NOMO-1 (cell line): ENCODE measurements at regions not wholly inside any gene's neighbourhood (a gene's known extent, or its start where the extent isn't known, plus 50 kb on each side); places are given as distances from the start of the nearest gene placed in this dataset.

Experiments used
- DNase-seq, 2 experiments: peaks; one replicate each; lab custom pipeline; 2025; ENCODE audit not compliant: unreplicated experiment in 2 of 2; lab: John Stamatoyannopoulos, UW

GRCh38 chr1:5751163-5751540 lies 241.1 kb downstream of the NPHP4 start:
- no peak for DNase-seq

DNA sequence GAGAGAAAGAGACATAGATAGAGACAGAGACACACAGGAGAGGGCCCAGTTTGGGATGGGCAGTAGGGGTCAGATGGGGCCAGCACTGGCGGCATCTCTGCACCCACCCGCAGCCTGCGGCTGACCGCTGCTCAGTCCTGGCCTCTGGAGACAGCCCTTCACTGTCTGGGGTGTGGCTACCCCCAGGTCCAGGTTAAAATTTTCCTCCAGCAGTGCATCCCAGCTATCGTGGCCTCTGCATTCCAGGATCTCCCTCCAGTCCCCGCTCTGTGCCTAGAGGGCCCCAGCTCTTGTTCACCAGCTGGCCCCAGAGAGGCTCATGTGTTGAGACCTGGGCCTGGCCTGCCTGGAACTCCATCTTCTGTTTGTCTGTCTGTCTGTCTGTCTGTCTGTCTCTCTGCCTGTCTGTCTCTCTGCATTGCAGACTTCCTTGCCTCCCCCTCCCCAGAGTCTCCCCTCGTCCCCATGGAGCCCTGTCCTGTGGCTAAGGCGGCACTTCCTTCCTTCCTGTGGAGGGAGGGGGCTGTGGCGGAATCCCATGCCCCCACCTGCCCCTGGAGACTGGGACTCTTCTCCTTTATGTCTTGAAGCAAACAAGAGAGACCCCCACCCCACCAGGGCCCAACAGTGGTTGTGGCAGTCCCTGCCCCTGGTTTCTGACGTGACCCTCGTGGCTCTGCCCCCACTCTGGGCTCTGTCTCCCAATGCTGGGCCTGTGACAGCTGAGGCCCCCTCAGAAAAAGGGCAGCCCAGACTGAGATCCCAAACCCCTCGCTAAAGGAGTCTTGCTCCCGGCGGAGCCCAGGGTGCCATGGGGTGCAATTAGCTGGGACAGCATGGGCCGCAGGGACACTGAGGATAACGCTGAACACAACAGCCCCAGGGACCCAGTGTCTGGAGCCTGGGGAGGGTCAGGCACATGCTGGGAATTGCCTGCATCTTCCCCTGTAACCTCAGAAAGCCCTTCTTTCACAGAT lies 241.8 kb downstream of the NPHP4 start:
- no peak for DNase-seq

GRCh38 chr1:5748286-5749225 lies 243.7 kb downstream of the NPHP4 start:
- no peak for DNase-seq

- no peak for DNase-seq
These were observed 244.6 kb downstream of the NPHP4 start for GRCh38 chr1:5747426-5748285.

- DNase-seq = no peak
These were observed 245.4 kb downstream of the NPHP4 start for GRCh38 chr1:5746611-5747425.

DNA sequence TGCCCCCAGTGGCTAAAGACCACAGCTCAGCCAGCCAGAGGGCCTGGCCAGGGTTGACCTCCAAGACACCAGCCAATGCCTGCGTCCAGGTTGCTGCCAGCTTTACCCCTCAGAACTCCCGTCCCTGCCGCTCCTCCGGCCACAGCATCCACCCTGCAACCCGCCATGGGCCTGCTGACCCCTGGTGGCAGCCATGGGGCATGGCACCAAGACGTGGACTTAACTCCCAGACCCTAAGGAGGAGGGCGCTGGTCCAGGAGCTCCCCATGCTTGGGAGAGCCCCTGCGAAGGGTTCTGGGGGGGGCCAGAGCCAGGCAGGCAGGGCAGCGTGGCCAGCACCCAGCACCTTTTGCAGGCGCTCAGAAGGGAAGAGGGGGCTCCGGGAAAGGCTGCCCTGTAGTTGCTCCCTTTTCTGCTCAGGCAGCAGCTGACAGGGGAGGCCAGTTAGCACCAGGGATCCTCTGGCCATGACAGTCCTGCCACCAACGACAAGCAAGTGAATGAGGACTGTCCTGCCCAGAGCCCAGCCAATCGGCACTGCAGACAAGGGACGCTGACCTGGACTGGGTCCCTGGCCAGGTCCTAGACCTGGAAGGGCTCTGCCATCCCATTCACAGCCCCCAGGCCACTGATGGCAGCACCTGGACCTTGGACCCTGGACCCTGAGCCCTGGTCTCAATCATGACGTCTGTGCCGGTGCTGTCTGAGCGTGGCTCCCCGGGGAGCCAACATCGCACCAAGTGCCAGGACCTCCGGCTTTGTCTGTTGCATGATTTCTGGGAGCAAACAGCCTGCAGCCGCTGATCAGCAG lies 246.2 kb downstream of the NPHP4 start:
- DNase-seq = peak; percentile 31 to 49

DNA sequence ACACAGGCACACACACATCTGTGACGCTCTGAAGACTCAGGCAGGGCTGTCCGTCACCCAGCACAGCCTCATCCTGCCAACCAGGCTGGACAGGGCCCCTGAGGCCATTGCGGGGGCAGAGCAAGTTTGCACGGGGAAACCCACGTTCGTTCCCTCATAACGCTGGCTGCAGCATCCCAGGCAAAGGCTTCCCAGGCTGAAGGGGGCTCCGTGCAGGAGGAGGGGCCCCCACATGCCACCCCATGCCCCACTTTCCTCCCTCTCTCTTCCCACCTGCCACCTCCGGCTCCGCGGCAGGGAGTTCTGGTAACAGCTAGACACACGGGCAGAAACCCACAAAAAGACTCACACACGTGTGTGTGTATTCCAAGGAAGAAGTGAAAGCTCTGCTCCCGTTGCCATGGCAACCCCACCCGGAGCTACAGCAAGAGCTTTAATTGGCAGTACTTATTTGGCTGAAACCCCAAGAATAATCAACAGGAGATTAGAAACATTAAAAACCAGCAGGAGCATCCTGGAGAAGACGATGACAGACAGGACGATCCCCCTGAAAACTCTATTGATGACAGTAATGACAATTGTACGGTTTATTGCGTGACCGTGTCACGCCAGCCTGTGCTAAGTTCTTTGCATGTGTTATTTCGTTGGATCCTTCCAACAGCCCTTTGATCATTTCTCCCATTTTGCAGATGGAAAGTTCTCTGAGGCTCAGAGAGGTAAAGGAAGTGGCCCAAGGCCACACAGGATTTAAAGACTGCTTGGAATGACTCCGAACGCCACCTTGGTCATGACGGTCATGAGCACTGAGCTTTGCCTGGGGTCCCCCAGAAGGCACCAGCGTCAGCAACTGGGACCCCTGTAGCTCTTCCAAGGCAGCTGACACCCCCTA lies 247.1 kb downstream of the NPHP4 start:
- no peak for DNase-seq

DNA sequence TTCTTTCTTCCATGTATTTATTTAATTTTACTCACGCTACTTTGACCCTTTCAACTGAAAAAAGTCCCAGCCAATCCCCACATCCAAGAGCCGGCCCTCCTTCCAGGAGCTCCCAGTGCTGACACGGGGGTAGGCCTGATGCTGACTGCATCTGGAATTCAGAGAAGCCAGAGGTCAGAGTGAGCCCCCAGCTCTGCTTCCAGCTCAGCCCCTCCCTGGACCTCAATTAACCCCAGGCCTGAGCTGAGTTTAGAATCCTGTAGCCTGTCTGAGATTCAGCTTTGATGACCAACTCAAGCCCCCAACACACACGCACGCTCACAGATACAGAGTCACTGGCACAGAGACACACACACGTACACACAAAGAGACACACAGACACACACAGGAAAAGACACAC lies 247.9 kb downstream of the NPHP4 start:
- DNase-seq = no peak

GRCh38 chr1:5743435-5744095 lies 248.7 kb downstream of the NPHP4 start:
- no peak for DNase-seq

GRCh38 chr1:5742801-5743200 lies 249.4 kb downstream of the NPHP4 start:
- DNase-seq = no peak

DNA sequence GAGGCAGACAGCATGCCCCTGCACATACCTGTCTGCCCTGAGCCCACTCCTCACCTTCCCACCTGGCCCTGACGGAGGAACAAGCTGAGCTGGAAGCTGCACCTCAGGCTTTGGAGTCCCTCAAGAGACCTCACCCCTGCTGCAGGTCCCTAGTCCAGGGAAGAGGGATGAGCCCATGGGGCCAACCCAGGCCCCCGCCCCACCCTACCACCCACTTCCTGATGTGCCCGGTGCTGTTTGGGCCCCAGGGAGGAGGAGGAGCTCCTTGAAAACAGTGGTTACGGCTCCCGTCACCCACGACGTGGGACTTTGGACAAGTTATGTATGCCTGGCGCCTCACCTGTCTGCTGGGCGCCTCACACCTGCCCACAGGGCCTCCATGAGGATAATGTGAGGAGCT lies 250.2 kb downstream of the NPHP4 start:
- DNase-seq = no peak

- DNase-seq = no peak
These were observed 251.1 kb downstream of the NPHP4 start for GRCh38 chr1:5740865-5741860.

DNA sequence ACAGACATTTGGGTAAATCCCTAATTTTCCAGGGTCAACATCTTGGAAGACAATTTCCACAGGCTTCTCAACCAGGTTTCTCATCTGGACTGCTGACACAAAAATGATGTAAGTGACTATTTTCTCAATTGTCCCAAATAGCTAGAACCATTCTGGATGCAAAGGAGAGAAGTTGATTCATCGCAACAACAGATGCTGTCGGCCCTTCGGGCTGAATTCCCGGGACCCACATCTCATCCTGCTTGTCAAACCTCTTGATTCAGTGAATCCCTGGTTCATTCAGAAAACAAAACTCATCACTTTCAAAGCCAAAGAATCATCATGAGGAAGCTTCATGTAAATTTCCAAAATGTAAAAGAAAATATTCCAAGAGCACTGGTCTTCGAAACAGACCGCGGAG lies 251.8 kb downstream of the NPHP4 start:
- no peak for DNase-seq

DNA sequence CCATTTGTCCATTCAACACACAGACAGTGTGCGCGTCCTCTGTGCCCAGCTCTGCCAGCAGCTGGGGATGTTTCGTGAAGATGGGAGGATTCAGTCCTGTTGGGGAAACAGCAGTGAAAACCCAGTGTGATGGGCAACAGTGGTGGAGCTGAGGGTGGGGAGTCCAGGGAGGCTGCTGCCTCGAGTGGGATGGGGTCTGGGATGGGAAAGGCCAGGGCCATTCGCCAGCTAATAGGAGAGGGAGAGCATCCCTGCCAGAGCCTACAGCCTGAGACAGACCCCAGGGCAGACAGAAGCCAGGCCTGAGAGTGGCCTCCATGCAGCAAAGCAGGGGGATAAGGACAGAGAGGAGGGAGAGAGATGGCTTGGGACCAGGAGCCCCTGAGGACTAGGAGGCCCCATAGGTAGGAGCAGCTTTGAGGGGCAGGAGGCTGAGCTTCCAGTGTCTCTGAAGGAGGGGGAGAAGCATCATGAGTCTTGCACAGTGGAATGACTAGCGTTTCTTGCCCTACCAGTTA lies 252.6 kb downstream of the NPHP4 start:
- DNase-seq = no peak

GRCh38 chr1:5738911-5739462 lies 253.2 kb downstream of the NPHP4 start:
- DNase-seq = no peak

GRCh38 chr1:5737081-5737480 lies 255.1 kb downstream of the NPHP4 start:
- no peak for DNase-seq
